Heart right ventricle (tissue), 16 donors: ENCODE measurements at regions not wholly inside any gene's neighbourhood (a gene's known extent, or its start where the extent isn't known, plus 50 kb on each side); places are given as distances from the start of the nearest gene placed in this dataset.

ENCODE experiments used
- ATAC-seq, 8 donors: fragments of 200-7000 bp; cut with Tn5 transposase; one replicate each; pipeline ENCODE4 v1.9.1; 2020; ENCODE audit warnings: mild to moderate bottlenecking in 8 of 8, moderate library complexity in 8 of 8, moderate number of reproducible peaks in 1 of 8
- DNase-seq, 2 donors: peaks; one replicate each; pipeline ENCODE4 v3.0.0-alpha.2; 2020
- H3K27ac ChIP-seq, 10 donors: fragments of 200-600 bp; sonication (generic) in 2 of 10; one replicate each; pipeline versions ENCODE4 v1.5.0 to v1.8.0; 2020 to 2022; ENCODE audit warnings: mild to moderate bottlenecking in 3 of 10
- H3K27me3 ChIP-seq, 7 donors: fragments of 200-600 bp; one replicate each; pipeline ENCODE4 v1.8.0; 2021 to 2022; ENCODE audit warnings: mild to moderate bottlenecking in 2 of 7
- H3K36me3 ChIP-seq, 9 donors: fragments of 200-600 bp; sonication (generic) in 1 of 9; one replicate each; pipeline versions ENCODE4 v1.5.0 to v1.8.0; 2020 to 2022; ENCODE audit warnings: mild to moderate bottlenecking in 2 of 9
- H3K4me1 ChIP-seq, 9 donors: fragments of 200-600 bp; sonication (generic) in 1 of 9; one replicate each; pipeline versions ENCODE4 v1.5.0 to v1.8.0; 2020 to 2022; ENCODE audit warnings: mild to moderate bottlenecking in 4 of 9
- H3K4me3 ChIP-seq, 10 donors: fragments of 200-600 bp; sonication (generic) in 2 of 10; one replicate each; pipeline versions ENCODE4 v1.5.0 to v1.8.0; 2020 to 2022; ENCODE audit warnings: mild to moderate bottlenecking in 7 of 10, moderate library complexity in 2 of 10
- H3K9me3 ChIP-seq, 11 donors: fragments of 200-600 bp in 10 of 11; sonication (generic) in 2 of 11; one replicate each; pipeline versions ENCODE4 v1.5.0 to v1.8.0; 2013 to 2022; ENCODE audit warnings: mild to moderate bottlenecking in 2 of 11, control low read depth in 1 of 11, moderate library complexity in 1 of 11
- WGBS, 2 donors: extraction: QIAGEN DNeasy Blood & Tissue Kit; methylation state at CpG; one replicate each; pipeline ENCODE4 v1.1.7; 2013; ENCODE audit warnings: inconsistent platforms in 1 of 2; 5-methylcytosine and 5-hydroxymethylcytosine counted together
- intact Hi-C, 10 donors: fragments of 100-400 bp; cut with DNase I; formaldehyde crosslinking; loops; one replicate each; pipeline versions ENCODE4 v1.11.1 to v1.14.2; 2022
- TF ChIP-seq, protein P1 (sequence below), 9 donors: fragments of 200-600 bp; sonication (generic) in 2 of 9; IDR thresholded peaks; one replicate each; pipeline versions ENCODE4 v1.5.0 to v1.8.0; 2021 to 2022; ENCODE audit warnings: antibody characterized with exemption in 9 of 9, mild to moderate bottlenecking in 5 of 9, moderate library complexity in 1 of 9
- donor health status: Arrhythmogenic right ventricular cardiomyopathy.
- donor health status: ischemic (EF 13 %, LVEDD 7.1; RV severe dilation, severe dysfunction).
- donor health status: healthy with polysubstance abuse.
- donor health status: DM: no; HTN: yes; CAD: no.
- donor health status: DM: no; HTN: no; CAD: no.
- donor health status: ischemic (EF 25% LVEDD 6.9; RV normal size, moderate dysfunction).
- donor health status: ischemic (EF 25% LVEDD 5.7; RV mildly dilated, moderate dysfunction).
- donor health status: healthy.
- donor health status: DM: yes; HTN: yes; CAD: no.
- donor health status: Ischemic cardiomyopathy.
- donor health status: ischemic (EF 35%, LVEDD 5.7; RV mildly dilated, moderate dysfunction).
- donor health status: nonischemic (EF 11% LVEDD 7.7; RV severe dilation, severe dysfunction).
- donor health status: DM: yes; HTN: yes; CAD: no.
- donor health status: PGD.
- donor health status: ischemic (EF 29% LVEDD 5.4; RV normal size, mild dysfunction).
- donor health status: nonischemic (EF 23%, LVEDD 6.1; RV moderate dilation, normal function).

DNA sequence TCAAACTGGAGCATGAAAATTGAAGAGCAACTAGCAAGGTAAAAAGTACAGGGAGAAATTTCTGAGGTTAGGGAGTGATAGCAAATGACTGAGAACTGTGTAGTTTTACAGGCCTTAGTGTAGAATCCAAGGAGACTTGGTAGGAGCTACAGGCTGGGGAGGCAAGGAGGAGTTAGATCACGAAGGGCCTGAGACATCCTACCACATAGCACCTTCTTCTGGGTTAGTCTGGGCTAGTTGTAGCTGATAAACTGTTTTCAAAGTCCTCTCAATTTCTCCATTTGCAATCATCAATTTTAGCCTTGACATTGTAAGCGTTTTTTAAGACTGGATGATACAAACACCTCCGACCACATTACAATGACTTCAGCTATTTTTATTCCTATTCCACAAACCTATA, 209.7 kb downstream of the TMEM200A start:
- no peak overlapping the region for H3K4me3 ChIP-seq
- TF ChIP-seq, protein P1, sequence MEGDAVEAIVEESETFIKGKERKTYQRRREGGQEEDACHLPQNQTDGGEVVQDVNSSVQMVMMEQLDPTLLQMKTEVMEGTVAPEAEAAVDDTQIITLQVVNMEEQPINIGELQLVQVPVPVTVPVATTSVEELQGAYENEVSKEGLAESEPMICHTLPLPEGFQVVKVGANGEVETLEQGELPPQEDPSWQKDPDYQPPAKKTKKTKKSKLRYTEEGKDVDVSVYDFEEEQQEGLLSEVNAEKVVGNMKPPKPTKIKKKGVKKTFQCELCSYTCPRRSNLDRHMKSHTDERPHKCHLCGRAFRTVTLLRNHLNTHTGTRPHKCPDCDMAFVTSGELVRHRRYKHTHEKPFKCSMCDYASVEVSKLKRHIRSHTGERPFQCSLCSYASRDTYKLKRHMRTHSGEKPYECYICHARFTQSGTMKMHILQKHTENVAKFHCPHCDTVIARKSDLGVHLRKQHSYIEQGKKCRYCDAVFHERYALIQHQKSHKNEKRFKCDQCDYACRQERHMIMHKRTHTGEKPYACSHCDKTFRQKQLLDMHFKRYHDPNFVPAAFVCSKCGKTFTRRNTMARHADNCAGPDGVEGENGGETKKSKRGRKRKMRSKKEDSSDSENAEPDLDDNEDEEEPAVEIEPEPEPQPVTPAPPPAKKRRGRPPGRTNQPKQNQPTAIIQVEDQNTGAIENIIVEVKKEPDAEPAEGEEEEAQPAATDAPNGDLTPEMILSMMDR (IDR thresholded peaks at IDR 0.05): no peak
- H3K4me1 ChIP-seq: no peaks in the 10 kb centered on the region
- no peaks in the 10 kb centered on the region for H3K36me3 ChIP-seq
- DNase-seq (no peak), ATAC-seq (no peak)
- H3K9me3 ChIP-seq: peaks cover 0 to 12% (median 2%) of the 10 kb centered on the region in 11 donors
- WGBS, 2 donors: 86 to 91% methylated on average over 3 of the region's 3 CpGs
- H3K27ac ChIP-seq: peak overlapping the region in 1 of 10 donors; percentile 34
- intact Hi-C loops: no loop called here
- H3K27me3 ChIP-seq: no peaks in the 10 kb centered on the region

DNA sequence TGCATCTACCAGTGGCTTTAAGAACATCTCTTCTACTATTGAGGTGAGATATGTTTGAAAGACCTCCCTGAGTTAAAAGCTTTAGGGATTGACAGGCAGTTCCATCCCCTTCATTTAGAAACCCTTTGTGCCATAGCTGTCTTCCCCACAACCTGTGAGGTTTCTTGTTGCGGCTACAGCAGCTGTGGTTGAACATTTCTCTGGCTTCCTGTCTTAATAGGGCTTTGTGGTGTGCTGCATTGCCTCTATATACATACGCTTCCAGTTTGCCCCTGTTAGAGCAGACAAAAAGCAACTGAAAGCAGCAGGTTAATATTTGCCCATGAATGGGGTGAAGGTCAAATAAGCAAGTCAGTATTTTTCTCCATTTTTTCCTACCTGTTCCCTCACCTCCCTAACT, 210.2 kb downstream of the TMEM200A start:
- Histone ChIP-seq H3K27ac (peak overlapping the region in 1 of 10 donors; percentile 34), H3K9me3 (peaks cover 0 to 9% (median 2%) of the 10 kb centered on the region in 11 donors), H3K4me3 (no peak overlapping the region), H3K27me3 (no peaks in the 10 kb centered on the region), H3K4me1 (no peaks in the 10 kb centered on the region), H3K36me3 (no peaks in the 10 kb centered on the region)
- TF ChIP-seq, protein P1 (IDR thresholded peaks at IDR 0.05): no peak
- ATAC-seq (peak in 1 of 8 donors; percentile 29), DNase-seq (no peak)
- WGBS, 2 donors: 78 to 82% methylated on average over 2 of the region's 2 CpGs
- intact Hi-C loops: no loop called here

DNA sequence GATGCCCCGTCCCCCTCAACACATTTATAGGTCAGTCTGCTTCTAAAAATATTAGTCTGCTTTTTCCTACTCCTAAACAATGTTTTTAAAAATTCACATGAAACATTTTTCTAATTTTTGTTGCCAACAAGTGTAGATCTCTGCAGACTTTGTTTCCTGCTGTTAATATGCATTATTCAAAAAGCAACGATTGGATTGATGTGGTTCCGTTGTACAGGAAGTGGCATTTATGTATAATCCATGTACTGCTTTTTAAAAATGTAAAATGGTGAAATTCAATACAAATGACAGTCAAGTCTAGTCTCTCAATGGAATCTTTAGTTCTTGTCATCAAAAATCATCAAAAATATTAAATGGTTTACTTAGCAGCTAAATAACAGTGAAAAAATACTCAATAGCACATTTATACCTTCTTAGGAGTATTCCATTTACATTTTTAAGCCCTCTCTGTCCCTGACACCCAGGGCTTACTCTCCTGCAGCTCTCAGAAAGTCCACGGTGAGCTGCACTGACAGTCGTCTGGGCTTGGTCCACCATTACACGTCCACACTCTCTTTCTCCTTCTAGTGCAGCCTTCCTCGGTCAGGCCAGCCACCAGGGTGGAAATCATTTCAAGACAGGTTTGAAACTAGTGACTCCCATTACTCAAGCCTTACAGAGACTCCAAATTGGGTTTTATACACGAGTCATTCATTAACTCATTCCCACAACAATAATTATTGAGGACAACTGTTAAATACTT, 211.5 kb downstream of the TMEM200A start:
- intact Hi-C loops: no loop called here
- no peak for DNase-seq
- H3K4me1 ChIP-seq: no peaks in the 10 kb centered on the region
- H3K9me3 ChIP-seq: peaks cover 0 to 6% (median 0%) of the 10 kb centered on the region in 11 donors
- TF ChIP-seq, protein P1 (IDR thresholded peaks at IDR 0.05): no peak
- ATAC-seq: no peak
- H3K27ac ChIP-seq: peak overlapping the region in 1 of 10 donors; percentile 1
- H3K4me3 ChIP-seq: no peak overlapping the region
- H3K27me3 ChIP-seq: no peaks in the 10 kb centered on the region
- H3K36me3 ChIP-seq: no peaks in the 10 kb centered on the region
- 64 to 66% methylated on average over 8 of the region's 8 CpGs for whole genome bisulfite sequencing, 2 donors

- intact Hi-C loops: no loop called here
These were observed 212.9 kb downstream of the TMEM200A start for GRCh38 chr6:130578713-130579112.

More at GRCh38 chr6:130578713-130579112, 212.9 kb downstream of the TMEM200A start:
- no peak for DNase-seq
- Histone ChIP-seq H3K4me1 (no peaks in the 10 kb centered on the region), H3K36me3 (no peaks in the 10 kb centered on the region), H3K4me3 (no peak overlapping the region), H3K27ac (no peak overlapping the region), H3K27me3 (no peaks in the 10 kb centered on the region), H3K9me3 (peaks cover 0 to 6% (median 0%) of the 10 kb centered on the region in 11 donors)
- ATAC-seq: no peak
- WGBS, 2 donors: 80 to 84% methylated on average over 3 of the region's 3 CpGs
- TF ChIP-seq, protein P1 (IDR thresholded peaks at IDR 0.05): no peak
